ENCODE measurements at regions not wholly inside any gene's neighbourhood (a gene's known extent, or its start where the extent isn't known, plus 50 kb on each side); places are given as distances from the start of the nearest gene placed in this dataset.
A peak's percentile ranks its signal among the peaks of the same experiment; 100 is the strongest.
"Not testable (repeated sequence)": the region's sequence is repeated elsewhere in the genome, so short reads cannot be mapped to it uniquely, and the experiment has no call there.

GRCh38 chr6:137933696-137934095, 66.6 kb downstream of the TNFAIP3 start:
- DNase-seq (ENCODE audit: low spot score) (no peak), ATAC-seq (no peak)

GRCh38 chr6:137936798-137937197, 69.7 kb downstream of the TNFAIP3 start:
- DNase-seq (ENCODE audit: low spot score) (no peak), ATAC-seq (no peak)

- no peak for DNase-seq (ENCODE audit: low spot score)
- no peak for ATAC-seq
These were observed 70.8 kb downstream of the TNFAIP3 start for GRCh38 chr6:137937834-137938233.

- ATAC-seq (no peak), DNase-seq (ENCODE audit: low spot score) (no peak)
These were observed 71.8 kb downstream of the TNFAIP3 start for GRCh38 chr6:137938770-137939379.

GRCh38 chr6:137941995-137942394, 74.9 kb downstream of the TNFAIP3 start:
- DNase-seq (ENCODE audit: low spot score): no peak

GRCh38 chr6:137942736-137943135, 75.7 kb downstream of the TNFAIP3 start:
- no peak for DNase-seq (ENCODE audit: low spot score)
- ATAC-seq: no peak

More at GRCh38 chr6:137941995-137942394, 74.9 kb downstream of the TNFAIP3 start:
- no peak for ATAC-seq

- DNase-seq (ENCODE audit: low spot score); ATAC-seq: not testable (repeated sequence)
These were observed 77.3 kb downstream of the TNFAIP3 start for GRCh38 chr6:137944381-137944780.

- ATAC-seq (peak; percentile 90), DNase-seq (ENCODE audit: low spot score) (no peak)
These were observed 77.9 kb downstream of the TNFAIP3 start for GRCh38 chr6:137944793-137945498.

GRCh38 chr6:137949686-137950390, 82.8 kb downstream of the TNFAIP3 start:
- no peak for DNase-seq (ENCODE audit: low spot score)
- ATAC-seq: no peak

GRCh38 chr6:137950581-137950980, 83.5 kb downstream of the TNFAIP3 start:
- DNase-seq (ENCODE audit: low spot score) (no peak), ATAC-seq (no peak)

- DNase-seq (ENCODE audit: low spot score) (no peak), ATAC-seq (no peak)
These were observed 84.1 kb downstream of the TNFAIP3 start for GRCh38 chr6:137951064-137951597.

- DNase-seq (ENCODE audit: low spot score) (no peak), ATAC-seq (no peak)
These were observed 85.2 kb downstream of the TNFAIP3 start for GRCh38 chr6:137952247-137952646.

- no peak for ATAC-seq
These were observed 86.7 kb downstream of the TNFAIP3 start for GRCh38 chr6:137953761-137954160.

GRCh38 chr6:137954253-137954652, 87.2 kb downstream of the TNFAIP3 start:
- ATAC-seq (no peak), DNase-seq (ENCODE audit: low spot score) (no peak)

More at GRCh38 chr6:137953761-137954160, 86.7 kb downstream of the TNFAIP3 start:
- no peak for DNase-seq (ENCODE audit: low spot score)

GRCh38 chr6:137956098-137956488, 89.0 kb downstream of the TNFAIP3 start:
- no peak for ATAC-seq

GRCh38 chr6:137957471-137957870, 90.4 kb downstream of the TNFAIP3 start:
- ATAC-seq (no peak), DNase-seq (ENCODE audit: low spot score) (no peak)

More at GRCh38 chr6:137956098-137956488, 89.0 kb downstream of the TNFAIP3 start:
- no peak for DNase-seq (ENCODE audit: low spot score)

GRCh38 chr6:137958811-137959565, 91.9 kb downstream of the TNFAIP3 start:
- DNase-seq (ENCODE audit: low spot score) (no peak), ATAC-seq (no peak)

GRCh38 chr6:137962725-137963124, 95.7 kb downstream of the TNFAIP3 start:
- DNase-seq (ENCODE audit: low spot score) (no peak), ATAC-seq (no peak)

GRCh38 chr6:137964876-137965275, 97.8 kb downstream of the TNFAIP3 start:
- no peak for ATAC-seq
- DNase-seq (ENCODE audit: low spot score): no peak

- DNase-seq (ENCODE audit: low spot score) (no peak), ATAC-seq (no peak)
These were observed 100.8 kb downstream of the TNFAIP3 start for GRCh38 chr6:137967689-137968454.
